NOMO-1 treated with dmso at 0.1 percent for 144 hours (cell line): ENCODE measurements at regions not wholly inside any gene's neighbourhood (a gene's known extent, or its start where the extent isn't known, plus 50 kb on each side); places are given as distances from the start of the nearest gene placed in this dataset.

Experiments
- DNase-seq: peaks from one replicate; lab custom pipeline; 2025; ENCODE audit not compliant: unreplicated experiment; lab: John Stamatoyannopoulos, UW

DNA sequence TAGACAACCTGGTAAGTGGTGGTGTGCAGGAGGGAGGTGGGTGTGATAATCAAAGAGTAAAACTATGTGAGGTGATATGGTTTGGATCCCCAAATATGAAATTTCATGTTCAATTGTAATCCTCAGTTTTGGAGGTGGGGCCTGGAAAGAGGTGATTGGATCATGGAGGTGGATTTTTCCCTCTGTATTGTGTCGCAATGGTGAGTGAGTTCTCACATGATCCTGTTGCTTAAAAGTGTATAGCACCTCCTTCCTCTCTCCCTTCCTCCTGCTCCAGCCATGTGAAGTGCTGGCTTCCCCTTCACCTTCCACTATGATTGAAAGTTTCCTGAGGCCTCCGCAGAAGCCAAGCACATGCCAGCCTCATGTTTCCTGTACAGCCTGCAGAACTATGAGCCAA lies 270.2 kb upstream of the FOXG1 start:
- no peak for DNase-seq

DNA sequence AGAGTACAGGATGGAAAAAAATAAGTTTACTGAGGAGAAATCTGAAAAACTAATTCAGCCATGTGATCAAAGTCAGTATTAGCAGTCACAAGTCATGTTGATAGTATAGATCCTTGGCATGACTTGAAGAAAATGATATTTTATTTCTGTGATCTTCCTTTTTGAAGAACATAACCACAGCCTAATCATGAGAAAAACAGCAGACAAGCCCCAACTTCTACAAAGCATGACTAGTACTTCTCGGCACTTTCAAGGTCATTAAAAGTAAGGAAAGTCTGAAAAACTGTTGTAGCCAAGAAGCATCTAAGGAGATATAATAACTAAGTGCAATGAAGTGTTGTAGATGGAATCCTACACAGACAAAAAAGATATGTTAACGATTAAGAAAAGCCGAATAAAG lies 264.1 kb upstream of the FOXG1 start:
- no peak for DNase-seq

DNA sequence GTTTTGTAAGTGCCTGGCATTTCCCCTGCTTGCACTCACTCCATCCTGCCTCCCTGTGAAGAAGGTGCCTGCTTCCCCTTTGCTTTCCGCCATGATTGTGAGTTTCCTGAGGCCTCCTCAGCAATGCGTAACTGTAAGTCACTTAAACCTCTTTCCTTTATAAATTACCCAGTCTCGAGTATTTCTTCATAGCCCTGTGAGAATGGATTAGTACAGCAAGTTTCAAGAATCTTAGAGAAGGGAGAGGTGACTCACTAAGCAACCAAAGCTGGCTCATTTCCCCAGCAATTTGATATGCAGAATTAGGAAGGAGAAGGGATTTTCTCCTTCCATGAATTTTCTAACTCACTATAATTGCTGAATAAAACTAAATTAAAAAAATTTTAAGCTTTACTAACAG lies 251.0 kb upstream of the FOXG1 start:
- DNase-seq, result no peak

DNA sequence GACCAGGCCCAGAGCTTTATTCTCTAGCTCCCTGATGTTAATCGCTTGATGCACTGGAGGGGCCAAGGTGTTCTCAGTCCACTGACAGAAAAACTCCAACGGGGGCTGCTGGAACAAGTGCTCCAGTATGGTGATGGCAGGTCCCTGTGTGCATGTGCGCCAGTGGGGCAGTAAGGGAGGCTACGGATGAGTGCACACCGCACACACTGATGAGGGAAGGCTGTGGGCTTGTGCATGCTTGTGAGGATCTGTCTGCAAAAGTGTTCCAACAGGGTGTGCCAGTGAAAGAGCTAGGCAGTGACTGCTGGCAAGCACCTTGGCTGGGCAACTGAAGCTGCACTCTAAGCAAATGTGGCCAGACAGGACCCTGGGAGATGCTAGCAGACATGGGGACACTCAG lies 229.7 kb upstream of the FOXG1 start:
- no peak for DNase-seq

DNA sequence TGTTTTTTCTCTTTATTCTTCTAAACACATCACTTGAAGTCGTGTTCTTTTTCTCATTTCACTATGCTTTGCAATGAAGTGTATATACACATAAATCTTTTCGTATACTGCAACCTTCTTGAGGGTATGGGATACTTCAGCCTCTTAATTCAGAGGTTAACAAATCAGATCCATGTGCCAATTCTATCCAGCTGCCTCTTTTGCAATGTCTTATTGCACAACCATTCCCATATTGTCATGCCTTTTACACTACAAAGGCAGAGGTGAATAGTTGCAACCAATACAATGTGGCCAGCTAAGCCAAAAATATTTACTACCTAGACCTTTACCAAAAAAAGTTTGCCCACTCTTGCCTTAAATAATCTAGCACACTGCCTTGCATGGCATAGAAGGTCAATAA lies 224.5 kb upstream of the FOXG1 start:
- no peak for DNase-seq

DNA sequence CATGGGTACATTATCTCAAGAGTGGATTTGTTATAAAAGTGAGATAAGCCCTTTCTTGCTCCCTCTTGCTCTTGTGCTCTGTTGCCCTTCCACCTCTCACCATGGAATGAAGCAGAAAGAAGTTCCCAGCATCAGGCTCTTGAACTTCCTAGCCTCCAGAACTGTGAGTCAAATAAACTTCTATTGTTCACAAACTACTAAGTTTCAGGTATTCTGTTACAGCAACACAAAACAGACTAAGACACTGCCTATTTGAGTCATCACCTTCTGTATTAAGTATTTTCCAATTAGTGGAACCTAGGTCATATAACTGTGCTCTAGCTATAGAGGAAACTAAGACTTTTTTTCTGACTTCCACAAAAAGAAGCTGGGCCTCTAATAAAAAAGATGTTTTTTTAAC lies 201.2 kb upstream of the FOXG1 start:
- DNase-seq, result no peak

DNA sequence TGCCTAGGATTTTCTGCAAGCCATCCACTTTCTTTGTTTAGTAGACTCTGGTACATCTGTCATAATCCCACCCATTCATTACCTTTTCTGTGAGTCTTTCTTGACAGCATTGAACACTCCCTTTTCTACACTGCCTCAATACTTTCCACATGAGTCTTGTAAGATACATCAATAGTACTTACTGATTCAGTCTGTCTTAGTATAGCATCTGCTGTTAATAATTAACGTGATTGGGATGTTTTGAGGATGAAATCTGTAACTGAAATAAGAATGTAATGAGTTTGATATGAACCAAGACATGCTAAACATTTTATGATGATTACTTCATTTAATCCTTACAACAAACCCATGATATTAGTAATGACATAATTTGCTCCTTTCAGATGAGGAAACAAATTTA lies 196.2 kb upstream of the FOXG1 start:
- DNase-seq, result no peak

DNA sequence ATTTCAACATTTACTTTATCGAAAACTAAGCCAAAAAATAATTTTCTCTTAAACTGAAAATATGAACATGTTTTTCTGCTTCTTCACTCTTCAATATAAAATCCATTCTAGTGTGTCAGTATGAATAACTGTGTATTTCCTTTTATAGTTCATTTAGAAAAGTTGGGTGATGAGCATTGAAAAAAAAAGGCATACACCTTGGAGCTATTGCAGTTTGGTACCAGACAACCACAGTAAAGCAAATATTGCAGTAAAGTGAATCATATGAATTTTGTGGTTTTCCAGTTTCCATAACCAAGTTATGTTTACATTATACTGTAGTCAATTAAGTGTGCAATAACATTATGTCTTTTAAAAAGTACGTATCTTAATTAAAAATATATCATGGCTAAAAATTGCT lies 195.0 kb upstream of the FOXG1 start:
- DNase-seq, result no peak

DNA sequence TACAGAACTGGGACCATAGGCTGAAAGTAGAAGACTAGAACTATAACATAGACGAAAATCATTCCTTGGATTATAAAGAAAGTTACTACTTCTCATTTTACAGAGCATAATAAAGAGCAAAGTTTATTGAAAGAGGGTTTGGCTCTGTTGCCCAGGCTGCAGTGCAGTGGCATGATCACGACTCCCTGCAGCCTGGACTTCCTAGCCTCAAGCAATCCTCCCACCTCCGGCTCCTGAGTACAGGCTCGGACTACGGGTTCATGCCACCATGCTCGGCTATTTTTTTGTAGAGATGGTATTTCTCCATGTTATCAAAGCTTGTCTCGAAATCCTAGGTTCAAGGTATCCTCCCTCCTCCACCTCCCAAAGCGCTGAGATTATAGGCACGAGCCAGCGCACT lies 190.1 kb upstream of the FOXG1 start:
- DNase-seq, result no peak

DNA sequence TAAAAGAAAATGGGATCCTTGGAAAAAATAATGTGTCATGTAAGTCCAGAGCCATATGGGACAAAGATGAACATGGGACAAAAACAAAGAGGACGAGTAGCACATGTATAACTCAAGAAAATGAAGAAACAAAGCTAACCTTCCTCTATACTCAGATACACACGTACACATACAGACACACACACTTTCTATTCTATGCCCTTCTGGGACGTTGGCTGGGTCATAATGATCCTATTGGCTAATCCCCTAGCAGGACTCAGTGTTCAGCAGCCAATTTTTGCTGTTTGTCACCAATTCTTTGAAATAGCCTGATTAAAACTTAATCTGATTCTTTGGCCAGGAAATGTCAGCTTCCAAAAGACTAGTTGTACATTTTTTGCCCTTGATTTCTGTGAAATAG lies 189.4 kb upstream of the FOXG1 start:
- DNase-seq, result no peak

DNA sequence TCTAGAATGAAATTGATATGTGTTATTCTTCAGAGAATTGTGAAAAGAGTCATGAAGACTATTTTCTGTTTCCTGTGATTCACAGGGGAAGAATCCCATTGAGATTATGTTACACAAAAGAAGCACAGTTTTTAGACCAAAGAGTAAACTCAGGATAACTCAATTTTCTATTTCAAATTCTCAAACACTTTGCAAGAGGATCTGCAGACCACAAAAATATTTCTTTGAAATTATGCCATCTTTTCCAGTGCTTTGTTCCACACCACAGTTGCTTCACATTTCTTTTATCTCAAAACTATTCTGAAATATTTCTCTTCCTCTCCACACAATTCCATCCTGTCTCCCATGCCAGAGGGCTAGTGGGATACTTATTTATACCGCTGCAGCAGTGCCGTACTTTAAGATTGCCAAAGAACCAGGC lies 188.9 kb upstream of the FOXG1 start:
- no peak for DNase-seq

DNA sequence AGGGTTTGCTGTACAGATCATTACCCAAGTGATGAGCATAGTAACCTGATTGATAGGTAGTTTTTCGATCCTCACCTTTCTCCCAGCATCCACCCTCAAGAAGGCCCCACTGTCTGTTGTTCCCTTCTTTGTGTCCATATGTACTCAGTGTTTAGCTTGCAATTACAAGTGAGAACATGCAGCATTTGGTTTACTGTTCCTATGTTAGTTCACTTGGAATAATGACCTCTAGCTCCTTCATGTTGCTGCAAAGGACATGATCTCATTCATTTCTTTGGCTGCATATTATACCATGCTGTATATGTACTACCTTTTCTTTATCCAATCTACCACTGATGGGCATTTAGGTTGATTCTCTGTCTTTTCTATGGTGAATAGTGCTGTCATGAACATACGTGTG lies 181.6 kb upstream of the FOXG1 start:
- DNase-seq, result no peak

DNA sequence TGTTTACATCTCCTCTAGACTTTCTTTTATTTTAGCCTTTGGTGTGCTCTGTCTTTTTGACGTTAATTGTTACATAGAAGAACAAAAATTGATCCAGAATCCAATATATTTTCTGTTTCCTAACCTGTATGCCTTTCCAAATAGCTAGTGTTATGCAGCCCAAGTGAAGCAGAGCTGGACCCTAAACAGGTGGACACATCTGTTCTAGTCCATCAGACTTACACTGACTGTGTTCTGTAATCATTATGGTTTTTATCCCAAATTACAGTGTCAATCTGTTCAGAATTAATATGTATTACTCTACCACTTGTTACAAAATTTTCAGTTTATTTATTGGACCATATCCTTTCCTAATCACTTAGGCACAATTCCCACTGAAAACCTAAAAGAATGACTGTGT lies 176.8 kb upstream of the FOXG1 start:
- DNase-seq, result no peak

DNA sequence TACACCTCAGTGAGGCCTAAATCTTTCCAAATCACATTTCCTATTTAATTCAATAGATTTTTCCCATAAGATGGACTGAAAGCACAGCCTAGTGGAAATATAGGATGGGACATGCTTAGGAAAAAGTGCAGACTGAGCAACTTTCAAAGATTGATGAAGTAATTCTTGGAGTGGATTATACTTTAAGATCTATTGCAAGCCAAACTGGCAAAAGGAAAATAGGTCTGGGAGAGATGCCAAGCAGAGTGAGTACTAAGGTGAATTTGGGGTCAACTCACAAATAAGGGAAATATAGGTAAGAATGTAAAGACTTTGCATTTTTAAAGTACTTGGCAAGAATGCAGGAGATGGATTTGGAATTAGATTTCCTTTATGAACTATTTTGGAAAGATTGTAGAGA lies 170.2 kb upstream of the FOXG1 start:
- DNase-seq, result no peak

DNA sequence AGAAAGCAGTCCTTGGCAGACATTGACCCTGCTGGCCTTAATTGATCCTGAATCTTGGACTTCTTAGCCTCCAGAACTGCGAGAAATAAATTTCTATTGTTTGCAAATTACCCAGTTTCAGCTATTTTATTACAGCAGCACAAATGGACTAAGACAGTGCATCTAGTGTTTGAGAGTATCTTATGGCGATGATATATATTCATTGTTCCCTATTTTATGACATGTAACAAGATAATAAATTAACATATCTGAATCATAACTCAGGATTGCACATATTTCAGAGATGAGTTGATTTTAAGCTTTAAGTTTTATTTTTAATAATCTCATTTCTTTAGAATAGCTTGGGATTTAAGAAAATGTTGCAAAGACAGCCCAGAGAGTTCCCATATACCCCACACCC lies 167.4 kb upstream of the FOXG1 start:
- DNase-seq, result no peak

DNA sequence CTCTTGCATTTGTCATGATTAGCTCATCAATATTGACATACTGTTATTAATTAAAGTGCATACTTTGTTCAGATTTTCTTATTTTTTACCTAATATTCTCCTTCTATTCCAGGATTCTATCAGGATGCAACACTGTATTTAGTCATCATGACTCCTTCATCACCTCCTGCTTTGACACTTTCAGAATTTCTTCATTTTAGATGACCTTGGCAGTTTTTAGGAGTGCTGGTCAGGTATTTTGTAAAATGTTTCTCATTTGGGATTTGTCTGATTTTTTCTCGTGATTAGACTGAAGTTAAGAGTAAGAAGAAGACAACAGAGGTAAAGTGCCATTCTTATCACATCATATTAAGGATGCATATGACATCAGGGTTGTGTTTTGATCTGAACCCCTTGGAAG lies 167.0 kb upstream of the FOXG1 start:
- DNase-seq, result no peak

DNA sequence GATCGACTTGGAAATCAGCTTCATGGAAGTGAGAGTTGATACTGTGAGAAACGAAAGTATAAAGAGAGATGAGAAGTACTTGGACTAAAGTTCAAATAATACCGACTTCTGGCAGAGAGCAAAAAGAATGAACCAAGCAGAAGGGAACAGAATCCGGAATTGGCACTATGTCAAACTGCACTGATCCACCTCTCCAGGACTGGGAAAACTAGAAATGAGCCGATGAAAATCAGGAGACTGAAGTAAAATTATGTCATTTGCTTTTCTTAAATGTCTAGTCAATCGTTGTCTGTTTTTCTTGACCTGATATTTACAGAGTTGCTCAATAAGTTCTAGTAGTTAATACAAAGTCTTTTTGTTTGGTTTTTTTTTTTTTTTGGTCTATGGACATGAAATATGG lies 163.0 kb upstream of the FOXG1 start:
- no peak for DNase-seq

DNA sequence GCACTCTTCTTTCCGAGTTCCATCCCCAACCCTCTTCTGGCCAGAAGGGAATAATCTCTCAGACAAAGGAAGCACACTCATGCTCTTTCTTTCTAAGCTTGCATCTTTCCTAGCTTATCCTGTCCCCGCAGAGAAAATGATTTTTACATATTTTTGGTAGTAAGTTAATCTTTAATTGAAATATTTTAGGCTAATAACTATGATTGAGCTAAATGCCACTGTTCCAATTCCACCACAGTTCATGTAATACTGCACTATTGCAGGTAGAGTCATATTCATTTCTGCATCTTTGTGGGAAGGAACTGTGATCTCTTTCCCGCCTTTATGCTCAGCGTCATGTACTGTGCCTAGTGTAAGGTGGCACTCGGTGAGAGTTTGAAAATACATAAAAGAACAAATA lies 158.9 kb upstream of the FOXG1 start:
- DNase-seq, result no peak

DNA sequence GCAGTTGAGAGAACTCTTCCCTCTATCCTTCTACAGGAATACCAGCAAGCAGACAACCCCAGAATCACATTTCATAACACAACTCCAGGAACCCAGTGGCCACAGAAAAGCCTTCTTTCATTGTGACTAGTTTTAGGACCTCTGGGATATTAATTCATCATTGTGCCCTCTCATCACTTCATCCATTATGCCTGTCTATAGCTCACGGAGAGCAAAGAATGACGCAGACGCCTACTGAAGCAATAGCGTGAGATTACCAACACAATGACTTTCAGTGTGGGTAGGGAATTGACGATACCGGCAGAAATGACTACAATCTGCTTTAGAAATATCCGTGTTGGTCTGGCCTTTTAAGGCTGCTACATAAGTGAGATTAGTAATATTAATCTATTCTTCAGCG lies 158.1 kb upstream of the FOXG1 start:
- DNase-seq, result no peak

DNA sequence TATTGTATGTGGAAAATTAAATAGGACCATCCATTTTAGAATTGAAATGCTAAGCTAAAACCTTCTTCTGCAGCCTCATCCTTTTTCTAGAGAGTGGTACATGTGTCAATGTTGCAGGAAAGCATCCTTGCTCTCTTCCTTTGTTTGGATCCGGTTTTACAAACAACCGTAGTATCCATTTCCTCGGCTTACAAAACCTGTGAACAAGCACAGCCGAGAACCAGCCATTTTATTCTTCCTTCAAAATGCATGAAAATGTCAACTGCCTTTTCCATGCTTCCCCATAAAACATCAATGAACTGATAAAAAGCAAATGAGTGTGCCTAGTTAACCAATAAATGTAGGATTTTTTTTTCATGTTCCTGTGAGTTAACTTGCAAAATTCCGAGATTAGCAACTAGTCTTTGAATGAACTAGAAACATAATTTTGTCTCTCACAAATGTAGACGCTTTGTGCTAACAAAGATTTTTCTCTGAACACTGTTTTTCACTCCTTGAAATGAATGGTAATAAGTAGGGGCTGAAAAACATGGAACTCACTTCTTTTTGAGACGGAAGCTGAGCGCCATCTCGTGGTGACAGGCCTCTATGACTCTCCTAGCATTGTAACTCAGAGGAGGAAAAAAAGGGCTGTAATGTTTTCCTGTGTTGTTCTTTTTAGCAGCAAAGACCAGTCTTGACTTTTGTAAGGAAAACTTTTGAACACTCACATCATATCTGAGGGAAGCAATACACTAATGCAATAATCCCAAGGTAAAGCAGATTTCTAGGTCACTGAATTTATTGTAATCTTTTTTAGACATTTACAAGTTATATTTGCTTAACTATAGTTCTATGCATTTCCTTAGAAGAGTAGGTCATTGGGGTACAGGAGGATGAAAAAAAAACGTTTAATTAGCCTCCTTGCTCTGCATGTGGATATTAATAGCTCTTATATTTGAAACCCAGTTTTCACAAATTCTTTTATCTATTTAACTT lies 157.4 kb upstream of the FOXG1 start:
- DNase-seq, result no peak

DNA sequence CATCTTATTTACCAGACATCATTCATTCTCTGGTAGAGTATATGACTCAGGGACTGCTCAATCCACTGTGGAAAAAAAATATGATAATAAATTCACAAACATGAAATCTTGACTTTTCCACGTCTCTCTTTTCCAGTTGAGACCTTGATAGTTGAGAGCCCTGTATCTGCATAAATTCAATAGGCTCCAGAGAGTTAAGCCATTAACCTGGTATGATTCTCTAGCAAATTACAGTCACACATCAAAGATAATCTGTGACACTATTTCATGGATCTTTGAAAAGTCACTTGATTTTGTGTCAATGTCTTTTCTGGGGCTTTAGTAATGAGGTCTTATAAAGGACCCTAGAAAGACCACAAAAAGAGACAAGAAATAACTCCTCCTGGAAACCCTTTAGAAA lies 154.2 kb upstream of the FOXG1 start:
- no peak for DNase-seq

DNA sequence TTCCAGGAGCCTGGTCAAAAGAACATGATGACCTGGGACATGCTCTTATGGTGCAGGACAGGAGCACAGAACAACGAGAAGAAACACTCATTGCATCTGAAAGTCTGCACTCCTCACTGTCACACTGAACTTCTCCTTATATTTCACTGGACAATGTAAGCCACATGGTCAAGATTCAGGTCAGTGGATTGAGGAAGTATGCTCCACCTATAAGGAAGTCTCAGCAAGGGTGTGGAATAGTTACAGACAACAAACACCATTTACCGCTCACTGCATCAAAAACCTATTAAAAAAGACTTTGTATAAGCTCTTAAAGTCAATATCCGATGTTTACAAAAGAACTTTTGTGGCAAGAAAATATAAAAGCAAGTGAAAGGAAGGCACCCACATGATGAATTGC lies 153.1 kb upstream of the FOXG1 start:
- no peak for DNase-seq

DNA sequence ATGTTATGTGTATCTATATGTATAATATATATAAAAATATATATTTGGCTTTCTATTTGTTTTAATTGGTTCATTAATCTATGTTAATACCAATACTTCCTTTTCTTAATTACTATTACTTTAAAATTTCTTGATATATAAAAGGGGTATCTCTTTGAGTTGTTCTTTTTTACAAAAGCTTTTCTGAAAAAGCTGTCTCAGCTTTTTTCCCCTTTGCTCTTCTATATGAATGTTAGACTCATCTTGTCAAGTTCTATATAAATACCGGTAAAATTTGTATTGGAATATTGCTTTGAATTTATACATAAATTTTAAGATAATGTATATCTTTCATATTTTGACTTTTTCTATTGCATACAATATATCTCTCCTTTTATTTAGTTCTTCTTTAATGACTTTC lies 139.8 kb upstream of the FOXG1 start:
- no peak for DNase-seq
